HepG2 (cell line): ENCODE measurements at regions not wholly inside any gene's neighbourhood (a gene's known extent, or its start where the extent isn't known, plus 50 kb on each side); places are given as distances from the start of the nearest gene placed in this dataset.

Experiments
- ARHGAP35 ChIP-seq: sonication (generic); formaldehyde crosslinking; IDR thresholded peaks from 2 replicates; pipeline ENCODE4 v1.9.0; 2022; ENCODE audit warnings: mild to moderate bottlenecking, inconsistent platforms, moderate library complexity, missing genetic modification reagents, borderline replicate concordance
- ATAD3A ChIP-seq: sonication (generic); formaldehyde crosslinking; IDR thresholded peaks from 2 replicates; pipeline ENCODE4 v1.4.0; 2020; ENCODE audit warnings: missing genetic modification reagents
- ISL2 ChIP-seq: sonication (generic); formaldehyde crosslinking; IDR thresholded peaks from 2 replicates; pipeline ENCODE4 v1.5.0; 2020; ENCODE audit warnings: missing genetic modification reagents
- KDM6A ChIP-seq: IDR thresholded peaks from 2 replicates; pipeline ENCODE4 v1.6.1; 2016; ENCODE audit warnings: low read depth
- NCOA5 ChIP-seq: sonication (generic); formaldehyde crosslinking; IDR thresholded peaks from 2 replicates; pipeline ENCODE4 v1.4.0; 2020; ENCODE audit warnings: missing genetic modification reagents
- PRDM15 ChIP-seq: sonication (generic); formaldehyde crosslinking; IDR thresholded peaks from 2 replicates; pipeline ENCODE4 v1.4.0; 2020; ENCODE audit warnings: missing genetic modification reagents
- SALL1 ChIP-seq: sonication (generic); formaldehyde crosslinking; IDR thresholded peaks from 2 replicates; pipeline ENCODE4 v1.8.0; 2022; ENCODE audit warnings: mild to moderate bottlenecking, missing genetic modification reagents
- SAP130 ChIP-seq: IDR thresholded peaks from 2 replicates; pipeline ENCODE4 v1.6.1; 2016; ENCODE audit warnings: low read depth
- TRIM22 ChIP-seq: fragments of 450-650 bp; IDR thresholded peaks from 2 replicates; pipeline ENCODE4 v1.6.1; 2017
- ZNF276 ChIP-seq: sonication (generic); formaldehyde crosslinking; IDR thresholded peaks from 2 replicates; pipeline ENCODE4 v1.4.0; 2020; ENCODE audit warnings: mild to moderate bottlenecking, low read depth, missing genetic modification reagents
- ZNF3 ChIP-seq: IDR thresholded peaks from 2 replicates; pipeline ENCODE4 v1.7.0; 2017; ENCODE audit warnings: inconsistent platforms
- ZNF44 ChIP-seq: sonication (generic); formaldehyde crosslinking; IDR thresholded peaks from 2 replicates; pipeline ENCODE4 v1.5.1; 2020; ENCODE audit warnings: mild to moderate bottlenecking, missing genetic modification reagents
- ZNF513 ChIP-seq: sonication (generic); formaldehyde crosslinking; conservative IDR thresholded peaks from 2 replicates; pipeline ENCODE4 v1.5.0; 2020; ENCODE audit warnings: missing genetic modification reagents
- ZNF570 ChIP-seq: sonication (generic); formaldehyde crosslinking; IDR thresholded peaks from 2 replicates; pipeline ENCODE4 v1.4.0; 2020; ENCODE audit warnings: mild to moderate bottlenecking, missing genetic modification reagents, borderline replicate concordance
- ZNF687 ChIP-seq: sonication (generic); formaldehyde crosslinking; IDR thresholded peaks from 2 replicates; pipeline ENCODE4 v1.5.1; 2020; ENCODE audit warnings: mild to moderate bottlenecking, missing genetic modification reagents, moderate library complexity
- ZNF747 ChIP-seq: sonication (generic); formaldehyde crosslinking; IDR thresholded peaks from 2 replicates; pipeline ENCODE4 v1.8.1; 2023; ENCODE audit warnings: missing genetic modification reagents, mild to moderate bottlenecking, borderline replicate concordance
- ZNF790 ChIP-seq: sonication (generic); formaldehyde crosslinking; IDR thresholded peaks from 2 replicates; pipeline ENCODE4 v1.8.0; 2022; ENCODE audit warnings: missing genetic modification reagents, mild to moderate bottlenecking, borderline replicate concordance
- ZSCAN12 ChIP-seq: sonication (generic); formaldehyde crosslinking; IDR thresholded peaks from 2 replicates; pipeline ENCODE4 v1.9.0; 2021; ENCODE audit warnings: mild to moderate bottlenecking, missing genetic modification reagents

- TF ChIP-seq ZNF3 (CRISPR knock-in tag) (peak; percentile 37; the same call in 1 of the 2 replicates), ZNF513 (CRISPR knock-in tag) (no peak), ZNF790 (CRISPR knock-in tag) (no peak), PRDM15 (no peak), SAP130 (peak; percentile 82), ZNF747 (CRISPR knock-in tag) (0 out of 2 replicates have a peak, but pooled peaks have one; percentile 64), ARHGAP35 (CRISPR knock-in tag) (no peak), NCOA5 (no peak), ZNF570 (CRISPR knock-in tag) (no peak), ZNF276 (CRISPR knock-in tag) (no peak), ISL2 (CRISPR knock-in tag) (peak; percentile 95), ZNF44 (CRISPR knock-in tag) (peak; percentile 81), ATAD3A (no peak), ZSCAN12 (CRISPR knock-in tag) (no peak), ZNF687 (CRISPR knock-in tag) (no peak), TRIM22 (no peak), KDM6A (CRISPR knock-in tag) (peak; percentile 49; the same call in 1 of the 2 replicates), SALL1 (peak; percentile 79; the same call in 1 of the 2 replicates)
Observed at GRCh38 chr2:234676109-234676782, 179.4 kb upstream of the ARL4C start (continued).
